HFFc6 (cell line): ENCODE measurements at regions not wholly inside any gene's neighbourhood (a gene's known extent, or its start where the extent isn't known, plus 50 kb on each side); places are given as distances from the start of the nearest gene placed in this dataset.

Source experiments
- DNase-seq: peaks from one replicate; pipeline ENCODE4 v3.0.0-alpha.2; 2018
- H3K27ac Mint-ChIP-seq: 2 replicates; pipeline ENCODE4 v1.8.0; 2020; ENCODE audit warnings: mild to moderate bottlenecking, mixed read lengths
- H3K27me3 Mint-ChIP-seq: 2 replicates; pipeline ENCODE4 v1.8.0; 2021; ENCODE audit warnings: mild to moderate bottlenecking, moderate library complexity, mixed read lengths; ENCODE audit not compliant: insufficient read depth
- H3K36me3 Mint-ChIP-seq: 2 replicates; pipeline ENCODE4 v1.8.0; 2021; ENCODE audit warnings: low read depth, mixed read lengths
- H3K4me1 Mint-ChIP-seq: 2 replicates; pipeline ENCODE4 v1.8.0; 2020; ENCODE audit warnings: low read depth, mixed read lengths
- H3K4me3 Mint-ChIP-seq: 2 replicates; pipeline ENCODE4 v1.8.0; 2020; ENCODE audit warnings: mild to moderate bottlenecking, moderate library complexity, mixed read lengths
- H3K9me3 Mint-ChIP-seq: 2 replicates; pipeline ENCODE4 v1.8.0; 2020; ENCODE audit warnings: mild to moderate bottlenecking, mixed read lengths
- CTCF ChIP-seq: fragments of 200-600 bp; sonication (generic); IDR thresholded peaks from 2 replicates; pipeline ENCODE4 v1.5.0; 2021; ENCODE audit warnings: antibody characterized with exemption, mild to moderate bottlenecking

- no peaks in the 10 kb centered on the region for H3K4me1 Mint-ChIP-seq
- 0 out of 2 replicates have a peak, but pooled peaks cover 4% of the 10 kb centered on the region for H3K36me3 Mint-ChIP-seq
- H3K9me3 Mint-ChIP-seq: peaks cover 40% of the 10 kb centered on the region
- no peak for DNase-seq
- H3K4me3 Mint-ChIP-seq: no peak overlapping the region
- H3K27ac Mint-ChIP-seq: no peak overlapping the region
- H3K27me3 Mint-ChIP-seq: no peaks in the 10 kb centered on the region; the same call in 1 of the 2 replicates
- no peak for TF ChIP-seq CTCF
Measured at GRCh38 chr3:40951636-40952035, 247.7 kb upstream of the CTNNB1 start.

- Mint-ChIP-seq H3K4me1 (no peaks in the 10 kb centered on the region), H3K9me3 (peaks cover 23% of the 10 kb centered on the region), H3K36me3 (no peaks in the 10 kb centered on the region), H3K27me3 (no peaks in the 10 kb centered on the region), H3K4me3 (no peak overlapping the region), H3K27ac (no peak overlapping the region)
- TF ChIP-seq CTCF: no peak
- no peak for DNase-seq
Measured at GRCh38 chr3:40961104-40961857, 238.0 kb upstream of the CTNNB1 start.

GRCh38 chr3:40962721-40963120, 236.6 kb upstream of the CTNNB1 start:
- no peaks in the 10 kb centered on the region for H3K27me3 Mint-ChIP-seq
- no peaks in the 10 kb centered on the region for H3K4me1 Mint-ChIP-seq
- H3K9me3 Mint-ChIP-seq: peaks cover 23% of the 10 kb centered on the region
- TF ChIP-seq CTCF: no peak
- no peak overlapping the region for H3K4me3 Mint-ChIP-seq
- DNase-seq: no peak
- no peak overlapping the region for H3K27ac Mint-ChIP-seq
- no peaks in the 10 kb centered on the region for H3K36me3 Mint-ChIP-seq

- DNase-seq: no peak
- Mint-ChIP-seq H3K27ac (no peak overlapping the region), H3K27me3 (peaks cover 3% of the 10 kb centered on the region; the same call in 1 of the 2 replicates), H3K4me1 (peaks cover 19% of the 10 kb centered on the region; the same call in 1 of the 2 replicates), H3K36me3 (no peaks in the 10 kb centered on the region), H3K9me3 (peaks cover 12% of the 10 kb centered on the region; the same call in 1 of the 2 replicates), H3K4me3 (no peak overlapping the region)
- no peak for TF ChIP-seq CTCF
Measured at GRCh38 chr3:40968666-40969065, 230.6 kb upstream of the CTNNB1 start.

- Mint-ChIP-seq H3K27me3 (peaks cover 3% of the 10 kb centered on the region; the same call in 1 of the 2 replicates), H3K27ac (no peak overlapping the region), H3K36me3 (no peaks in the 10 kb centered on the region), H3K4me1 (peaks cover 19% of the 10 kb centered on the region; the same call in 1 of the 2 replicates), H3K9me3 (peaks cover 16% of the 10 kb centered on the region), H3K4me3 (no peak overlapping the region)
- no peak for DNase-seq
- TF ChIP-seq CTCF: no peak
Measured at GRCh38 chr3:40969341-40969740, 230.0 kb upstream of the CTNNB1 start.
